Tongue (tissue), 1 donor: ENCODE measurements at regions not wholly inside any gene's neighbourhood (a gene's known extent, or its start where the extent isn't known, plus 50 kb on each side); places are given as distances from the start of the nearest gene placed in this dataset.
"Not testable (repeated sequence)": the region's sequence is repeated elsewhere in the genome, so short reads cannot be mapped to it uniquely, and the experiment has no call there.

Experiments used
- DNase-seq: peaks from one replicate; pipeline ENCODE4 v3.0.0-alpha.2; 2015

- DNase-seq: no peak
Observed at GRCh38 chr5:6321078-6321477, 57.3 kb downstream of the MED10 start.

- DNase-seq: no peak
Observed at GRCh38 chr5:6319116-6319515, 59.2 kb downstream of the MED10 start.

- DNase-seq: no peak
Observed at GRCh38 chr5:6317116-6317798, 61.1 kb downstream of the MED10 start.

GRCh38 chr5:6315580-6315979, 62.8 kb downstream of the MED10 start:
- no peak for DNase-seq

- DNase-seq: no peak
Observed at GRCh38 chr5:6311568-6312501, 66.5 kb downstream of the MED10 start.

GRCh38 chr5:6309949-6310348, 68.4 kb downstream of the MED10 start:
- no peak for DNase-seq

- DNase-seq: no peak
Observed at GRCh38 chr5:6308683-6309082, 69.7 kb downstream of the MED10 start.

GRCh38 chr5:6307304-6307703, 71.0 kb downstream of the MED10 start:
- DNase-seq: no peak

- DNase-seq: no peak
Observed at GRCh38 chr5:6305853-6306252, 72.5 kb downstream of the MED10 start.

- DNase-seq: peak; percentile 11
Observed at GRCh38 chr5:6302684-6303083, 75.7 kb downstream of the MED10 start.

GRCh38 chr5:6302075-6302474, 76.3 kb downstream of the MED10 start:
- DNase-seq: no peak

GRCh38 chr5:6296524-6296923, 81.8 kb downstream of the MED10 start:
- no peak for DNase-seq

- no peak for DNase-seq
Observed at GRCh38 chr5:6291961-6292360, 86.4 kb downstream of the MED10 start.

- DNase-seq: no peak
Observed at GRCh38 chr5:6289239-6289638, 89.1 kb downstream of the MED10 start.

- DNase-seq: no peak
Observed at GRCh38 chr5:6287176-6287575, 91.2 kb downstream of the MED10 start.

GRCh38 chr5:6286404-6286803, 91.9 kb downstream of the MED10 start:
- DNase-seq: no peak

- DNase-seq: not testable (repeated sequence)
Observed at GRCh38 chr5:6284491-6284890, 93.9 kb downstream of the MED10 start.

GRCh38 chr5:6282352-6282751, 96.0 kb downstream of the MED10 start:
- no peak for DNase-seq

GRCh38 chr5:6281818-6282217, 96.5 kb downstream of the MED10 start:
- no peak for DNase-seq

- no peak for DNase-seq
Observed at GRCh38 chr5:6280425-6281100, 97.8 kb downstream of the MED10 start.

GRCh38 chr5:6279607-6280006, 98.7 kb downstream of the MED10 start:
- no peak for DNase-seq

- DNase-seq: no peak
Observed at GRCh38 chr5:6274846-6275543, 103.4 kb downstream of the MED10 start.
